Omental fat pad (tissue), 3 donors: ENCODE measurements at regions not wholly inside any gene's neighbourhood (a gene's known extent, or its start where the extent isn't known, plus 50 kb on each side); places are given as distances from the start of the nearest gene placed in this dataset.

ENCODE experiments used
- ATAC-seq: fragments of 150-250 bp; one replicate; pipeline ENCODE4 v1.9.1; 2016; ENCODE audit warnings: mild to moderate bottlenecking, moderate library complexity; ENCODE audit not compliant: low FRiP score
- DNase-seq: peaks from one replicate; pipeline ENCODE4 v3.0.0-alpha.2; 2019; ENCODE audit warnings: low spot score
- TF ChIP-seq, protein P1 (sequence below), 3 donors: fragments of 450-650 bp; IDR thresholded peaks; one replicate each; pipeline ENCODE4 v1.5.1; 2016 to 2017; ENCODE audit warnings: antibody characterized with exemption in 3 of 3, mild to moderate bottlenecking in 3 of 3, moderate library complexity in 2 of 3

DNA sequence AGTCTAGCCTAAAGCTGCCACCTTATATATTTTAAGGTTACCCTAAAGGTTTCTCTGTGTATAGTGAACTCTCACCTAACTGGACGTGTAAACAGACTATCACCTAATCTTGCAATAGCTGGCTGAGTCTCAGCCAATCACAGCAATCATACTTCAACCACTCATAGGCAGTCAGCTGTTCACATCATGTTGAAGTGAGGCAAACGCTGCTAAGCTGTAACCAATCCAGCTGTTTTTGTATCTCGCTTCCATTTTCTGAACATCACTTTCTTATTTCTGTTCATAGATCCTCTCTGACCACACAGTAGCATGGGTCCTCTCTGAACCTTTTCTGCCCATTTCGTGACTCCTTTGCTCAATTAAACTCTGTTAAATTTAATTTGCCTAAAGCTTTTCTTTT is 468.2 kb upstream of the POU3F3 start:
- no peak for ATAC-seq
- DNase-seq, result no peak

DNA sequence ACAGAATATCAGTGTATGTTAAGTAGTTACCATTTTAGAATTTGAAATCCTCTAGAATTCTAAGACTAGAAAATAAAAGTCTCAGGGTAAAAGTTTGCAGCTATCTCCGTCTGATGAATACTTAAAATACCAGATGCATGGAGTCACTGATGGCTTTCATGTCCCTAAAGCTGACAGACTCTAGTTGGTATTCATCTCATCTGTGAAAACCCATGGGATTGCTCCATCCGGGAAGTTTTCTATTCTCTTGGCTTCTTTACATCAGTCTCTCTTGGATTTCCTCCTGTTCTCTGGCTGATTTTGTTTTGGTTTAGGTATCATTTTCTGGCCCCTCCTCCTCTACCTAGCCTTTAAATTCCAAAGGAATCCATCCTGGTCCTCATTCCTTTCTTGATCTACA is 465.6 kb upstream of the POU3F3 start:
- TF ChIP-seq, protein P1, sequence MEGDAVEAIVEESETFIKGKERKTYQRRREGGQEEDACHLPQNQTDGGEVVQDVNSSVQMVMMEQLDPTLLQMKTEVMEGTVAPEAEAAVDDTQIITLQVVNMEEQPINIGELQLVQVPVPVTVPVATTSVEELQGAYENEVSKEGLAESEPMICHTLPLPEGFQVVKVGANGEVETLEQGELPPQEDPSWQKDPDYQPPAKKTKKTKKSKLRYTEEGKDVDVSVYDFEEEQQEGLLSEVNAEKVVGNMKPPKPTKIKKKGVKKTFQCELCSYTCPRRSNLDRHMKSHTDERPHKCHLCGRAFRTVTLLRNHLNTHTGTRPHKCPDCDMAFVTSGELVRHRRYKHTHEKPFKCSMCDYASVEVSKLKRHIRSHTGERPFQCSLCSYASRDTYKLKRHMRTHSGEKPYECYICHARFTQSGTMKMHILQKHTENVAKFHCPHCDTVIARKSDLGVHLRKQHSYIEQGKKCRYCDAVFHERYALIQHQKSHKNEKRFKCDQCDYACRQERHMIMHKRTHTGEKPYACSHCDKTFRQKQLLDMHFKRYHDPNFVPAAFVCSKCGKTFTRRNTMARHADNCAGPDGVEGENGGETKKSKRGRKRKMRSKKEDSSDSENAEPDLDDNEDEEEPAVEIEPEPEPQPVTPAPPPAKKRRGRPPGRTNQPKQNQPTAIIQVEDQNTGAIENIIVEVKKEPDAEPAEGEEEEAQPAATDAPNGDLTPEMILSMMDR (IDR thresholded peaks at IDR 0.05), result no peak
- DNase-seq (no peak), ATAC-seq (no peak)

More for the DNA sequence above, 468.2 kb upstream of the POU3F3 start:
- TF ChIP-seq, protein P1 (IDR thresholded peaks at IDR 0.05), result no peak

DNA sequence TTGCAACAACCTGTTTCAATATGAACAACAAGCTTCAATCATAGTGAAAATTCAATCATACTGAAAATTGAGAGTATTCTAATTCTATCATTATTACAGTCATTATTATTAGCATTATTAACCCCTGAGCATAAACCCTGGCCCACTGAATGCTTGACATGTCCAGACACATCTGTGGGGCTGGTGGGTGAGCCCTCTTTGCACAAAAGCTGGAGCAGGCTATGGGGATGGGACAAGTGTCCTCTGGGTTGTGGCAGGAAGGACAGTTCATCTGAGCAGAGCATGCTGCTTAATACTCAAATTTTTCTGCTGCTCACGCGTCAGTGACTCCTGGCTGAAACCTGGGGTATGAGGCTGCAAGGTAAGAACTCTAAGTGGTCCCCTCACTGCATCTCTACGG is 451.1 kb upstream of the POU3F3 start:
- TF ChIP-seq, protein P1 (IDR thresholded peaks at IDR 0.05), result no peak
- DNase-seq (no peak), ATAC-seq (no peak)

- no peak for DNase-seq
- TF ChIP-seq, protein P1 (IDR thresholded peaks at IDR 0.05), result no peak
- ATAC-seq, result no peak
Measured at GRCh38 chr2:104404526-104404925, 449.4 kb upstream of the POU3F3 start.

- no peak for DNase-seq
- ATAC-seq, result no peak
- TF ChIP-seq, protein P1 (IDR thresholded peaks at IDR 0.05), result no peak
Measured at GRCh38 chr2:104405623-104406022, 448.3 kb upstream of the POU3F3 start.

DNA sequence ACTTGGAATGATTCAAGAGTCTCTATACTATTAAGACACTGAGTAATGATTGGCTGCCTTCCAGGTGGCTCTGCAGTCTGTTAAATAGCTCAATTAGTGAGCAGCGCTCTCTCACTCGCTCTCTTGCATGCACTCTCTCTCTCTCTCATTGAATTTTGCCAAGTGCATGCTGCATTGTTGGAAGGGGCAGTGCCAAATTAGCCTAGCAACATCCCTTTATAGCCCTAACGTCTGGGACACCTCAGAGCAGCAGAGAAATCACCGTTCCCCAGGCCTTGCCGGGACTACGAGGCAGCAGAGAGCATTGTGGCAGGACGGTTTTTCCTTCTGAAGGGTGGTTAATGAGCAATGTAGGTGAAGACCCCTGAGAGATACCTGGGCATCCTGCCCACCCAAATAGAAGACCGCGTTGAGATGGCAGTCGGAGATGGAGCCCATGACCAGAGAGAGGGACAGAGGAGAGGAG is 447.6 kb upstream of the POU3F3 start:
- TF ChIP-seq, protein P1 (IDR thresholded peaks at IDR 0.05), result no peak
- no peak for ATAC-seq
- DNase-seq, result no peak

DNA sequence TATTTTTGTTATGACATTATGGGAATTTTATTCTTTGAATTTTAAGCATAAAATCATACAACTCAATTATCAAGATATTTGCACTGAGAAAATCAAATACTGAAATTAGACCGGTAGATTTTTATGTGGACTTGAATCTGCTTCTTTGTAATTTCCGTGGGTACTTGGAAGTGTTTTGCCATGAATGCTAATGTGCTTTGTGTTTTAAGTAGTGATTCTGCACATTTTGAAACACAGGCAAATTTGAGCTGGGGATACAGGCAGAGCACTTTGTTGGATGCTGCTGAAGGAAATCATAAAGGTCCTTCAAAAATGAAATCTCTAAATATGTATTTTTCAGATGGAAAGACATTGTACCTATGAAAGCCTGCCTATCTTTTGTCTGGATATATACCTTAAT is 446.3 kb upstream of the POU3F3 start:
- TF ChIP-seq, protein P1 (IDR thresholded peaks at IDR 0.05), result no peak
- DNase-seq, result no peak
- no peak for ATAC-seq
